ENCODE measurements at regions not wholly inside any gene's neighbourhood (a gene's known extent, or its start where the extent isn't known, plus 50 kb on each side); places are given as distances from the start of the nearest gene placed in this dataset.

DNA sequence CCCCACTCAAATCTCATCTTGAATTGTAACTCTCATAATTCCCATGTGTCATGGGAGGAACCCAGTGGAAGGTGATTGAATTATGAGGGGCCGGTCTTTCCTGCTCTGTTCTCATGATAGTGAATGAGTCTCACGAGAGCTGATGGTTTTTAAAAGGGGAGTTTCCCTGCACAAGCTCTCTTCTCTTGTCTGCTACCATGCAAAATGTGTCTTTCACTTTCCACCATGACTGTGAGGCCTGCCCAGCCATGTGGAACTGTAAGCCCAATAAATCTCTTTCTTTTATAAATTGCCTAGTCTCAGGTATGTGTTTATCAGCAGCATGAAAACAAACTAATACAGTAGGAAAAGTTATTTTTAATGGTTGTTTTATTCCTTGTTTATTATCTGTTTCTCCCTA lies 146.0 kb downstream of the FSCB start (continued):
- TF ChIP-seq ZFHX2 (tag by site-specific recombination; conservative IDR thresholded peaks at IDR 0.05) (no peak), ZBTB20 (tag by site-specific recombination; IDR thresholded peaks at IDR 0.05) (no peak), ZNF114 (tag by site-specific recombination; IDR thresholded peaks at IDR 0.05) (no peak), ZNF621 (tag by site-specific recombination; IDR thresholded peaks at IDR 0.05) (no peak)
- TF ChIP-seq, protein P1, sequence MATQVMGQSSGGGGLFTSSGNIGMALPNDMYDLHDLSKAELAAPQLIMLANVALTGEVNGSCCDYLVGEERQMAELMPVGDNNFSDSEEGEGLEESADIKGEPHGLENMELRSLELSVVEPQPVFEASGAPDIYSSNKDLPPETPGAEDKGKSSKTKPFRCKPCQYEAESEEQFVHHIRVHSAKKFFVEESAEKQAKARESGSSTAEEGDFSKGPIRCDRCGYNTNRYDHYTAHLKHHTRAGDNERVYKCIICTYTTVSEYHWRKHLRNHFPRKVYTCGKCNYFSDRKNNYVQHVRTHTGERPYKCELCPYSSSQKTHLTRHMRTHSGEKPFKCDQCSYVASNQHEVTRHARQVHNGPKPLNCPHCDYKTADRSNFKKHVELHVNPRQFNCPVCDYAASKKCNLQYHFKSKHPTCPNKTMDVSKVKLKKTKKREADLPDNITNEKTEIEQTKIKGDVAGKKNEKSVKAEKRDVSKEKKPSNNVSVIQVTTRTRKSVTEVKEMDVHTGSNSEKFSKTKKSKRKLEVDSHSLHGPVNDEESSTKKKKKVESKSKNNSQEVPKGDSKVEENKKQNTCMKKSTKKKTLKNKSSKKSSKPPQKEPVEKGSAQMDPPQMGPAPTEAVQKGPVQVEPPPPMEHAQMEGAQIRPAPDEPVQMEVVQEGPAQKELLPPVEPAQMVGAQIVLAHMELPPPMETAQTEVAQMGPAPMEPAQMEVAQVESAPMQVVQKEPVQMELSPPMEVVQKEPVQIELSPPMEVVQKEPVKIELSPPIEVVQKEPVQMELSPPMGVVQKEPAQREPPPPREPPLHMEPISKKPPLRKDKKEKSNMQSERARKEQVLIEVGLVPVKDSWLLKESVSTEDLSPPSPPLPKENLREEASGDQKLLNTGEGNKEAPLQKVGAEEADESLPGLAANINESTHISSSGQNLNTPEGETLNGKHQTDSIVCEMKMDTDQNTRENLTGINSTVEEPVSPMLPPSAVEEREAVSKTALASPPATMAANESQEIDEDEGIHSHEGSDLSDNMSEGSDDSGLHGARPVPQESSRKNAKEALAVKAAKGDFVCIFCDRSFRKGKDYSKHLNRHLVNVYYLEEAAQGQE (tag by site-specific recombination; IDR thresholded peaks at IDR 0.05), result no peak
- TF ChIP-seq, protein P2, sequence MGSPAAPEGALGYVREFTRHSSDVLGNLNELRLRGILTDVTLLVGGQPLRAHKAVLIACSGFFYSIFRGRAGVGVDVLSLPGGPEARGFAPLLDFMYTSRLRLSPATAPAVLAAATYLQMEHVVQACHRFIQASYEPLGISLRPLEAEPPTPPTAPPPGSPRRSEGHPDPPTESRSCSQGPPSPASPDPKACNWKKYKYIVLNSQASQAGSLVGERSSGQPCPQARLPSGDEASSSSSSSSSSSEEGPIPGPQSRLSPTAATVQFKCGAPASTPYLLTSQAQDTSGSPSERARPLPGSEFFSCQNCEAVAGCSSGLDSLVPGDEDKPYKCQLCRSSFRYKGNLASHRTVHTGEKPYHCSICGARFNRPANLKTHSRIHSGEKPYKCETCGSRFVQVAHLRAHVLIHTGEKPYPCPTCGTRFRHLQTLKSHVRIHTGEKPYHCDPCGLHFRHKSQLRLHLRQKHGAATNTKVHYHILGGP (tag by site-specific recombination; IDR thresholded peaks at IDR 0.05), result no peak

DNA sequence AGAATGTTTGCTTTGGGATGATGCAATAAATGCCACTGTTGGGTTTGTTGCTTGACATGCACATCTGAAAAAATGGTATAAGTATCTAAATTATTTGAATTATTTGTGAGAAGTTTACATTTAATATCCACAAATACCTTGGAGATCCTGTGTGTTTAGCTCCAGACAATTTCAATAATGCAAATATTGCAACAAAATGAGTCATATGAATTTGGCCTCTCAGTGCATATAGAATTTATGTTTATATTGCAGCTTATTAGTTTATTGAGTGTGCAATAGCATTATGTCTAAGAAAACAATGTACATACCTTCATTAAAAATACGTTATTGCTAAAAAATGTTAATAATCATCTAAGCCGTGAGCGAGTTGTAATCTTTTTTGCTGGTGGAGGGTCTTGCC lies 153.3 kb downstream of the FSCB start:
- Histone ChIP-seq H3K4me1 (ENCODE audit: control insufficient read depth, insufficient read depth, low read length) (no peaks in the 10 kb centered on the region), H3K27ac (ENCODE audit: extremely low read depth, low read depth, low read length) (no peak overlapping the region), H3K9me3 (ENCODE audit: control insufficient read depth, insufficient read depth, low read depth, low read length) (no peaks in the 10 kb centered on the region), H3K36me3 (ENCODE audit: control insufficient read depth in 2 of 2, insufficient read depth in 1 of 2, low read length in 2 of 2) (no peaks in the 10 kb centered on the region), H3K4me3 (ENCODE audit: low read depth, low read length) (no peak overlapping the region)
- ChIA-PET POLR2A (no interaction called here), CTCF (no interaction called here)
- TF ChIP-seq, protein P3, sequence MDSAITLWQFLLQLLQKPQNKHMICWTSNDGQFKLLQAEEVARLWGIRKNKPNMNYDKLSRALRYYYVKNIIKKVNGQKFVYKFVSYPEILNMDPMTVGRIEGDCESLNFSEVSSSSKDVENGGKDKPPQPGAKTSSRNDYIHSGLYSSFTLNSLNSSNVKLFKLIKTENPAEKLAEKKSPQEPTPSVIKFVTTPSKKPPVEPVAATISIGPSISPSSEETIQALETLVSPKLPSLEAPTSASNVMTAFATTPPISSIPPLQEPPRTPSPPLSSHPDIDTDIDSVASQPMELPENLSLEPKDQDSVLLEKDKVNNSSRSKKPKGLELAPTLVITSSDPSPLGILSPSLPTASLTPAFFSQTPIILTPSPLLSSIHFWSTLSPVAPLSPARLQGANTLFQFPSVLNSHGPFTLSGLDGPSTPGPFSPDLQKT (IDR thresholded peaks at IDR 0.05; ENCODE audit: borderline replicate concordance, low read depth, low read length), result no peak
- TF ChIP-seq ZNF544 (tag by site-specific recombination; IDR thresholded peaks at IDR 0.05) (no peak), ZNF302 (tag by site-specific recombination; IDR thresholded peaks at IDR 0.05; ENCODE audit: low read depth) (no peak), ZNF747 (tag by site-specific recombination; IDR thresholded peaks at IDR 0.05) (no peak), ZNF548 (tag by site-specific recombination; IDR thresholded peaks at IDR 0.05) (no peak)

DNA sequence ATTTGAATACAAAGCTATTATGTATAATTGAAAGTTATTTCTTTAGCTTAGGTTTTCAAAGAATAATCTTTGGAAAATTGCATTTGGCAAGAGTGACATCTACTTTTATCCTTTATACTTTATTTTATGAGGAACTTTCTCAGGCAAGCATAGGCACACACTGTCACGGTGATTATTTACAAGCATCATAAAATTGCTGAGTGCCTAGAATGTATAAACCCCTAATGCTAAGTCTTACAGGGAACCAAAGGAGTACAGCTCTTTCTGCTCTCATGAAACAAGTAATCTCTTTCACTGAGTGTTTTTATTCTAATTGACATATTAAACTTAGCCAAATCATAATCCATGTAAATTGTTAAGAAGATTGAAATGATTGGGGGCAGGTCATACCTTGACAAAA lies 154.9 kb downstream of the FSCB start:
- ChIA-PET POLR2A (no interaction called here), CTCF (no interaction called here)
- H3K4me1 ChIP-seq (ENCODE audit: control insufficient read depth, insufficient read depth, low read length), result no peaks in the 10 kb centered on the region
- TF ChIP-seq ZNF561 (tag by site-specific recombination; IDR thresholded peaks at IDR 0.05; ENCODE audit: borderline replicate concordance) (no peak), ZNF202 (tag by site-specific recombination; IDR thresholded peaks at IDR 0.05; ENCODE audit: borderline replicate concordance) (no peak), ZNF792 (tag by site-specific recombination; IDR thresholded peaks at IDR 0.05) (no peak), SCRT1 (tag by site-specific recombination; IDR thresholded peaks at IDR 0.05; ENCODE audit: borderline replicate concordance) (no peak), ZNF837 (tag by site-specific recombination; IDR thresholded peaks at IDR 0.05) (no peak), EGR2 (tag by site-specific recombination; IDR thresholded peaks at IDR 0.05; ENCODE audit: low read depth) (no peak), ZXDB (tag by site-specific recombination; IDR thresholded peaks at IDR 0.05) (no peak), ZNF600 (tag by site-specific recombination; IDR thresholded peaks at IDR 0.05) (no peak), ZNF354C (tag by site-specific recombination; IDR thresholded peaks at IDR 0.05; ENCODE audit: borderline replicate concordance, low read depth) (no peak), ZNF138 (tag by site-specific recombination; IDR thresholded peaks at IDR 0.05; ENCODE audit: borderline replicate concordance) (no peak)
- TF ChIP-seq, protein P4, sequence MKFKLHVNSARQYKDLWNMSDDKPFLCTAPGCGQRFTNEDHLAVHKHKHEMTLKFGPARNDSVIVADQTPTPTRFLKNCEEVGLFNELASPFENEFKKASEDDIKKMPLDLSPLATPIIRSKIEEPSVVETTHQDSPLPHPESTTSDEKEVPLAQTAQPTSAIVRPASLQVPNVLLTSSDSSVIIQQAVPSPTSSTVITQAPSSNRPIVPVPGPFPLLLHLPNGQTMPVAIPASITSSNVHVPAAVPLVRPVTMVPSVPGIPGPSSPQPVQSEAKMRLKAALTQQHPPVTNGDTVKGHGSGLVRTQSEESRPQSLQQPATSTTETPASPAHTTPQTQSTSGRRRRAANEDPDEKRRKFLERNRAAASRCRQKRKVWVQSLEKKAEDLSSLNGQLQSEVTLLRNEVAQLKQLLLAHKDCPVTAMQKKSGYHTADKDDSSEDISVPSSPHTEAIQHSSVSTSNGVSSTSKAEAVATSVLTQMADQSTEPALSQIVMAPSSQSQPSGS (tag by site-specific recombination; IDR thresholded peaks at IDR 0.05; ENCODE audit: low read depth), result no peak
- TF ChIP-seq, protein P5, sequence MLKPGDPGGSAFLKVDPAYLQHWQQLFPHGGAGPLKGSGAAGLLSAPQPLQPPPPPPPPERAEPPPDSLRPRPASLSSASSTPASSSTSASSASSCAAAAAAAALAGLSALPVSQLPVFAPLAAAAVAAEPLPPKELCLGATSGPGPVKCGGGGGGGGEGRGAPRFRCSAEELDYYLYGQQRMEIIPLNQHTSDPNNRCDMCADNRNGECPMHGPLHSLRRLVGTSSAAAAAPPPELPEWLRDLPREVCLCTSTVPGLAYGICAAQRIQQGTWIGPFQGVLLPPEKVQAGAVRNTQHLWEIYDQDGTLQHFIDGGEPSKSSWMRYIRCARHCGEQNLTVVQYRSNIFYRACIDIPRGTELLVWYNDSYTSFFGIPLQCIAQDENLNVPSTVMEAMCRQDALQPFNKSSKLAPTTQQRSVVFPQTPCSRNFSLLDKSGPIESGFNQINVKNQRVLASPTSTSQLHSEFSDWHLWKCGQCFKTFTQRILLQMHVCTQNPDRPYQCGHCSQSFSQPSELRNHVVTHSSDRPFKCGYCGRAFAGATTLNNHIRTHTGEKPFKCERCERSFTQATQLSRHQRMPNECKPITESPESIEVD (tag by site-specific recombination; IDR thresholded peaks at IDR 0.05), result no peak
- TF ChIP-seq, protein P6, sequence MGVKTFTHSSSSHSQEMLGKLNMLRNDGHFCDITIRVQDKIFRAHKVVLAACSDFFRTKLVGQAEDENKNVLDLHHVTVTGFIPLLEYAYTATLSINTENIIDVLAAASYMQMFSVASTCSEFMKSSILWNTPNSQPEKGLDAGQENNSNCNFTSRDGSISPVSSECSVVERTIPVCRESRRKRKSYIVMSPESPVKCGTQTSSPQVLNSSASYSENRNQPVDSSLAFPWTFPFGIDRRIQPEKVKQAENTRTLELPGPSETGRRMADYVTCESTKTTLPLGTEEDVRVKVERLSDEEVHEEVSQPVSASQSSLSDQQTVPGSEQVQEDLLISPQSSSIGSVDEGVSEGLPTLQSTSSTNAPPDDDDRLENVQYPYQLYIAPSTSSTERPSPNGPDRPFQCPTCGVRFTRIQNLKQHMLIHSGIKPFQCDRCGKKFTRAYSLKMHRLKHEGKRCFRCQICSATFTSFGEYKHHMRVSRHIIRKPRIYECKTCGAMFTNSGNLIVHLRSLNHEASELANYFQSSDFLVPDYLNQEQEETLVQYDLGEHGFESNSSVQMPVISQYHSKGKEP (tag by site-specific recombination; IDR thresholded peaks at IDR 0.05), result no peak

More for the DNA sequence above, 154.9 kb downstream of the FSCB start:
- Histone ChIP-seq H3K36me3 (ENCODE audit: control insufficient read depth in 2 of 2, insufficient read depth in 1 of 2, low read length in 2 of 2) (no peaks in the 10 kb centered on the region), H3K4me3 (ENCODE audit: low read depth, low read length) (no peak overlapping the region), H3K9me3 (ENCODE audit: control insufficient read depth, insufficient read depth, low read depth, low read length) (no peaks in the 10 kb centered on the region), H3K27ac (ENCODE audit: extremely low read depth, low read depth, low read length) (no peak overlapping the region)

All from HEK293 (cell line).